Neural progenitor cell (in vitro differentiated cells): ENCODE measurements at regions not wholly inside any gene's neighbourhood (a gene's known extent, or its start where the extent isn't known, plus 50 kb on each side); places are given as distances from the start of the nearest gene placed in this dataset.

Source experiments
- CTCF ChIP-seq: fragments of 200-600 bp; sonication (generic); IDR thresholded peaks from 2 replicates; pipeline ENCODE4 v1.5.1; 2017; ENCODE audit warnings: antibody characterized with exemption, mild to moderate bottlenecking
- EZH2 ChIP-seq: fragments of 200-600 bp; sonication (generic); IDR thresholded peaks from 2 replicates; pipeline ENCODE4 v1.6.1; 2017; ENCODE audit warnings: antibody characterized with exemption, mild to moderate bottlenecking, moderate library complexity

- TF ChIP-seq EZH2 = no peak
- TF ChIP-seq CTCF = no peak
Observed at GRCh38 chr15:93505506-93505905, 416.5 kb upstream of the RGMA start.
